Suprapubic skin (tissue), 3 donors: ENCODE measurements at regions not wholly inside any gene's neighbourhood (a gene's known extent, or its start where the extent isn't known, plus 50 kb on each side); places are given as distances from the start of the nearest gene placed in this dataset.

Source experiments
- POLR2AphosphoS5 ChIP-seq, 3 donors: sonication (generic); formaldehyde crosslinking; IDR thresholded peaks; one replicate each; pipeline ENCODE4 v1.6.1; 2017; ENCODE audit warnings: antibody characterized with exemption in 3 of 3
- TF ChIP-seq, protein P1 (sequence below), 2 donors: fragments of 200-600 bp in 1 of 2; fragments of 450-650 bp in 1 of 2; sonication (generic) in 1 of 2; IDR thresholded peaks; one replicate each; pipeline ENCODE4 v1.5.1; 2016 to 2019; ENCODE audit warnings: antibody characterized with exemption in 2 of 2, mild to moderate bottlenecking in 1 of 2, moderate library complexity in 1 of 2

- no peak for TF ChIP-seq POLR2AphosphoS5 (IDR thresholded peaks at IDR 0.05)
- TF ChIP-seq, protein P1, sequence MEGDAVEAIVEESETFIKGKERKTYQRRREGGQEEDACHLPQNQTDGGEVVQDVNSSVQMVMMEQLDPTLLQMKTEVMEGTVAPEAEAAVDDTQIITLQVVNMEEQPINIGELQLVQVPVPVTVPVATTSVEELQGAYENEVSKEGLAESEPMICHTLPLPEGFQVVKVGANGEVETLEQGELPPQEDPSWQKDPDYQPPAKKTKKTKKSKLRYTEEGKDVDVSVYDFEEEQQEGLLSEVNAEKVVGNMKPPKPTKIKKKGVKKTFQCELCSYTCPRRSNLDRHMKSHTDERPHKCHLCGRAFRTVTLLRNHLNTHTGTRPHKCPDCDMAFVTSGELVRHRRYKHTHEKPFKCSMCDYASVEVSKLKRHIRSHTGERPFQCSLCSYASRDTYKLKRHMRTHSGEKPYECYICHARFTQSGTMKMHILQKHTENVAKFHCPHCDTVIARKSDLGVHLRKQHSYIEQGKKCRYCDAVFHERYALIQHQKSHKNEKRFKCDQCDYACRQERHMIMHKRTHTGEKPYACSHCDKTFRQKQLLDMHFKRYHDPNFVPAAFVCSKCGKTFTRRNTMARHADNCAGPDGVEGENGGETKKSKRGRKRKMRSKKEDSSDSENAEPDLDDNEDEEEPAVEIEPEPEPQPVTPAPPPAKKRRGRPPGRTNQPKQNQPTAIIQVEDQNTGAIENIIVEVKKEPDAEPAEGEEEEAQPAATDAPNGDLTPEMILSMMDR (IDR thresholded peaks at IDR 0.05) = no peak
Measured at GRCh38 chr3:76505202-76505845, 534.6 kb upstream of the ROBO2 start.
